ENCODE measurements at regions not wholly inside any gene's neighbourhood (a gene's known extent, or its start where the extent isn't known, plus 50 kb on each side); places are given as distances from the start of the nearest gene placed in this dataset.
"Not testable (repeated sequence)": the region's sequence is repeated elsewhere in the genome, so short reads cannot be mapped to it uniquely, and the experiment has no call there.

- no peak for DNase-seq
These were observed 69.4 kb downstream of the TOMM20 start for GRCh38 chr1:235059221-235059620.

- DNase-seq: no peak
These were observed 69.9 kb downstream of the TOMM20 start for GRCh38 chr1:235058695-235059094.

- DNase-seq: no peak
These were observed 71.0 kb downstream of the TOMM20 start for GRCh38 chr1:235057385-235058306.

- no peak for DNase-seq
These were observed 71.7 kb downstream of the TOMM20 start for GRCh38 chr1:235056937-235057336.

- no peak for DNase-seq
These were observed 73.7 kb downstream of the TOMM20 start for GRCh38 chr1:235054936-235055335.

GRCh38 chr1:235054466-235054865, 74.2 kb downstream of the TOMM20 start:
- no peak for DNase-seq

GRCh38 chr1:235052067-235053008, 76.3 kb downstream of the TOMM20 start:
- peak; percentile 52 for DNase-seq

GRCh38 chr1:235051521-235051920, 77.1 kb downstream of the TOMM20 start:
- DNase-seq: no peak

GRCh38 chr1:235050911-235051360, 77.7 kb downstream of the TOMM20 start:
- no peak for DNase-seq

- not testable (repeated sequence) for DNase-seq
These were observed 78.8 kb downstream of the TOMM20 start for GRCh38 chr1:235049716-235050378.

- no peak for DNase-seq
These were observed 79.4 kb downstream of the TOMM20 start for GRCh38 chr1:235049217-235049616.

- peak; percentile 26 for DNase-seq
These were observed 81.2 kb downstream of the TOMM20 start for GRCh38 chr1:235047331-235047871.

- DNase-seq: no peak
These were observed 82.6 kb downstream of the TOMM20 start for GRCh38 chr1:235045921-235046601.

GRCh38 chr1:235045034-235045690, 83.5 kb downstream of the TOMM20 start:
- no peak for DNase-seq

GRCh38 chr1:235043234-235043633, 85.4 kb downstream of the TOMM20 start:
- no peak for DNase-seq

GRCh38 chr1:235038701-235039100, 89.9 kb downstream of the TOMM20 start:
- no peak for DNase-seq

GRCh38 chr1:235035928-235036327, 92.7 kb downstream of the TOMM20 start:
- no peak for DNase-seq

- DNase-seq: no peak
These were observed 97.6 kb downstream of the TOMM20 start for GRCh38 chr1:235030919-235031596.

- no peak for DNase-seq
These were observed 100.8 kb downstream of the TOMM20 start for GRCh38 chr1:235027862-235028250.

GRCh38 chr1:235027076-235027861, 101.4 kb downstream of the TOMM20 start:
- no peak for DNase-seq
